ENCODE measurements at regions not wholly inside any gene's neighbourhood (a gene's known extent, or its start where the extent isn't known, plus 50 kb on each side); places are given as distances from the start of the nearest gene placed in this dataset.

DNA sequence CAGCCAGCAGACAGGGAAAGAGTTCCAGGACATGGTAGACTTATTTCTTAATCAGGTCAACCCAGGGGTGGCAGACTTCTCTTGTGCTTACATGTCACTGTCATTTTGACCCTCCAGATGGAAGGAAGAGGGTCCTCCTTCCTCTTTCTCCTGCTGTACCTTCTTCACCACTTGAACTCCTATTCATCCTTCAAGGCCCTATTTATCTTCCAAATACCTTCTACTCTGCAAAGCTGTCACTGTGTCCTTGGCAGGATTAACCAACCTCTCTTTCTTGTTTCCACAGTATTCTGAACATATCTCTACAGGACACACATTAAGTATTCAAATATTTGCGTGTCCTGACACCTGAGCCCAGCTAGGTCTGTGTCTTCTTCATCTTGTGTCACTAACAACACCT, 163.1 kb downstream of the DICER1 start:
- no peak for DNase-seq (ENCODE audit: low spot score)

DNA sequence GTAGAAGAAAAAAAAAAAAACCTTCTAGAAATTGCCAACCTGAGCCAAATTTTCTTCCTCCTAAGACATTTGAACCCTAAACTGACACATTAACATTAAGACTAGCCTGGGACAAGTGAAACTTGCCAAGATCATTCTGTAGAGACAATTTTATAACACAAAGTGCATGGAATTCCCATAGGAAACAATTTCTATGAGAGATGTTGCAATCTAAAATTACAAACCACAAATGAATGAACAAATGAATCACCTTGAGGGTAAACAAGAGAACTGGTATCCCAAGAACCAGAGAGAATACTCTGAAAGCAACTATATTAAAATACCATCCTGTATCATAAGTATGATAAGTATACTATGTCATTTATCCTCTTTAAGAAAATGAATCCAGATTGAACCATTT, 165.3 kb downstream of the DICER1 start:
- DNase-seq (ENCODE audit: low spot score), result no peak

DNA sequence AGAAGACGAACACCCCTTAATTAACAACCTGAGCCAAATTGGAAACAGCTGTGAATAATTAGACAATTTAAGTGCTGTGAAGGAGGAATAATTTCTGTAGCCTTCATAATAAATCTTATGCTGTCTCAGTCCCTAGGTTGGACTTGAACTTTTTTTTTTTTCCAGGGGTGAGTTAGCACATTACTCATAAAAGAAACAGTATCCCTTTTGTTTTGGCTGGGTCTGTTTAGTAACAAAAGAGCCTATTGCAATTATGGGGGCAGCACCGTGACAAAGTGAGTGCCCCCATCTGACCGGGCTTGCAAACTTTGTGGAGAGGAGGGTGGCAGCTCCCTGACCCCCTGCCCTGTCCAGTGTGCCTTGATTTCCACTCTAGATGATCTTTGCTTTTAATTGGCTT, 167.4 kb downstream of the DICER1 start:
- no peak for DNase-seq (ENCODE audit: low spot score)

- no peak for DNase-seq (ENCODE audit: low spot score)
Observed at GRCh38 chr14:94989417-94989816, 167.9 kb downstream of the DICER1 start.

DNA sequence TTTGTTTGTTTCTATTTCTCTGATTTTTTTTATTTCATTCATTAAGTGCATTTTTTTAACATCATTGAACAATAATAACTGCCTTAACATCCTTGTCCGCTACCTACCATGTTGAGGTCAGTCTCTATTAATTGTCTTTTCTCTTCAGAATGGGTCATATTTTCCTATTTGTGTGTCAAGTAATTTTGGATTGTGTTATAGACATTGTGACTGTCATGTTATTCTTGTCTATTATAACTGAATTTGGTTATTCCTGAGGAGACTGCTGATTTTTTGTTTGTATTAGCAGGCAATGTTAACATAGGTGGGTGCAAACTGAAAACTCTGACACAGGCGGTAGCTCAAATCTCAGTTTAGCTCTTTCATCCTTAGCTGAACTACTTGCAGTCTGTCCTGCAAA, 169.9 kb downstream of the DICER1 start:
- no peak for DNase-seq (ENCODE audit: low spot score)

DNA sequence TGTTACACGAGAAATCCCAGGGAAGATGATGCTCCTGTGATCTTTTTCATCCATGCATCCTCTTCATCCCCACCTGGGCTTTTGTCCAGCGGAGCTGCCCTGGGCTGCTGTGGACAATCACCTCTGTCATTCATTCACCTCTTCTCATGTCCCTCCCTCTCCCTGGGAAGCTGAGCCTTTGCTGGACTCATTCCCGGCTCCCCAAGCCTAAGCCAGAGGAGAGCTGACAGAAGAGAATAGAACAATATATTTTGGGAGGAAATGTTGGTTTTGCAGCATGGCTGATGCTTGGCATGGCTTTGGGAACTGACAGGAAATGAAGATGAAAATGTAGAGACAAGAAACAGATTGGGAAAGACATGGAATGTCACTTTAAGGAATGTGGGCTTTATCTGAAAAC, 177.4 kb downstream of the DICER1 start:
- DNase-seq (ENCODE audit: low spot score), result no peak

DNA sequence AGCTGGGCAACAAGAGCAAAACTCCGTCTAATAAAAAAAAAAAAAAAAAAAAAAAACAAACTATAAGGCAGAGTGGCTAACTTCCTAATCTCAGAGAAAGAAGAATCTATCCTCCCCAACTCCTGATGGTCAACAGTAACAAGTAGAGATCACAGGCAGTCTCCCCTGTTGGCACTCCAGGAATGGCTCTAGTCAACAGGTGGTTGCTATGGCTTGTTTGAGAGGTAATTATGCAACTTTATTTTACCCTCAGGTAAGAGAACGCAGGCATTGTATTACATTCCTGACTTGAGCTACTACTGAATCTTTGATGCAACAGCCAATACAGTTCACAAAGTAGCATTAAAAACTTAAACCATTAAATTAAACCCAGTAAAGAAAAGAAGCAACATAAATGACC, 180.3 kb downstream of the DICER1 start:
- no peak for DNase-seq (ENCODE audit: low spot score)

DNA sequence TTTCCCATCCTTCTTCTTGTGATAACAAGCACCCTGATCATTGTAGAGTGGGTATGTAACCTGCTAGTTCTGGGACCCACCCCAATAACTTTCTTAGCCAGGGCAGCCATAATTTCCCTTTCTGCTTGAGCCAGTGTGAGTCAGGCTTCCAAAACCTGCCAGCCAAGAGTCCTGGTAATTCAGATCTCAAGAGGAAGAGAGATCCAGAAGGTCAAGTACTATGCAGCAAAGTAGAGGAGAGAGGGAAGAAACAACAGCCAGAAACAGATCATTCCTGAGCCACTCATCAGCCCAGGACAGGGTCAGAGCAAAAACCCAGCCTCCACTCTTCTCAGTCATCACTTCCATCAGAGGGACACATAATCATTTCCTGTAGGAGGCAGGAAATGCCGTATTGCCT, 182.0 kb downstream of the DICER1 start:
- no peak for DNase-seq (ENCODE audit: low spot score)

DNA sequence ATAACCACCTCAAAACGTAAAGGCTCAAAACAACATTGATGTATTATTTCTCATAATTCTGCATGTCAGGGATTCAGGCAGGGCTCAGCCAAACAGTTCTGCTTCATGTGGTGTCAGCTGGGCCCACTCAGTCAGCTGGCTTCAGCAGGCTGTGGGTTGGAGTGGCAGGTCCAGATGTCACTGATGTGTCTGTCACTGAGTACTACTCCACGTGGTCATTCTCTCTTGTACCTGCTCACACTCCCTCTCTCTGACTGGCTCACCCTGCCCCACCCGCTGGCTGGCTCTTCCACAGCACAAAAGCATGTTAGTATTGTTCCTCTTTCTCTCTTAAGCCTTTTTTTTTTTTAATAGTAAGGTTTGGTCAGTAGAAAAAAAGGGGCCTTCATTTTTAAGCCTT, 182.4 kb downstream of the DICER1 start:
- no peak for DNase-seq (ENCODE audit: low spot score)

- no peak for DNase-seq (ENCODE audit: low spot score)
Observed at GRCh38 chr14:94974422-94974821, 182.9 kb downstream of the DICER1 start.

GRCh38 chr14:94971750-94972149, 185.6 kb downstream of the DICER1 start:
- DNase-seq (ENCODE audit: low spot score), result no peak

GRCh38 chr14:94970941-94971730, 186.2 kb downstream of the DICER1 start:
- DNase-seq (ENCODE audit: low spot score), result no peak

DNA sequence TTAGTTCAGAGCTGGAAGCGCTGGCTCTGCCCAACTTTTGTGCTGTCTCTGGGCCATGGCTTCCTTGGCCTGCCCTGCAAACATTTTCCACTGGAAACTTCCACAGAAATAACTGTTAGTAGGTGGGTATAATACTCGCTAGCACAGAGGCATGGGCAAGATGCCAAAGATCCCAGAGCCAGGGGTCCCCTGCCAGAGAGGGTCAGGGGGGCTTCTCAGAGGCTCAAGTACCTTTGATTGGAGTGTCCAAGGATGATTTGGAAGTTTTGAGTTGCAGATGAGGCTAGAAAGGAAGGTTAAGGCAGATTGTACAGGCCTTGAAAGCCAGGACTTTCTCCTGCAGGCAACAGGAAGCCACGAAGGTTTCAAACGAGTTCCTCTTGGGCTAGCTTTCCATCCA, 187.6 kb downstream of the DICER1 start:
- no peak for DNase-seq (ENCODE audit: low spot score)

DNA sequence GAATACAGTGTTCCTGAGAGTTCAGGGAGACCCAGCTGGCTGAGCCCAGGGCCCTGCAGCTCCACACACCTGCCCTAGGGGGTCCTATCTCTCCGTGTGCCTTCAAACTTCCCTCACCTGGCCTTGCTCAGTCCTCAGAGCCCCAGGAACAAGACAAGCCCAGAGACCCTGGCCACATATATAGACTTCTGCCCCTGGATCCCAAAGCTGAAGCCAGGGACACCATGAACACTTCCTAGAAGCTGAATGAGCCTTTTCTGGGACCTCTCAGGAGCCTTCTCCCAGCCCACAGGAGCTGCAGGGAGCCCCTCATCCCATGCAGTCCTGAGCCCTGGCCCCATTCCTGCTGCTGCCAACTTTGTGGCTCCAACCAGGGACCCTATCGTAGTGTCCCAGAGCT, 190.5 kb downstream of the DICER1 start:
- no peak for DNase-seq (ENCODE audit: low spot score)

DNA sequence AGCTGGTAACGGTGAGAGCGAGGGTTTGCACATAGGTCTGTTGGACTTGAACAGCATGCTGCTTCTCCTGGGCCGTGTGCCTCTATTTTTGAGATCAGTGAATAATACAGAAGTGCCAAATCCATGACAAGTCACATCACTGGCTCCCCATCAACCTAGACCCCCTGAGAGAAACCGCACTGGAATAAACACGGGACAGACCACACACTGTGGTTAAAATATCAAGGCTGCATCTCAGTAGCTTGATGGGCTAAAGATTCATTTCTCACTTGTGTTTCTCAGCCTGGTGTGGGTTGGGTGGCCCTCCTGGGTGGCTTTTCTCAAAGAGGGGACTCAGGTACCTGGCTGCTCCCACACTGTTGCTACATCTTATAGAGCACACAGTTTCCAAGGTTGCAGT, 191.0 kb downstream of the DICER1 start:
- DNase-seq (ENCODE audit: low spot score), result no peak

- DNase-seq (ENCODE audit: low spot score), result no peak
Observed at GRCh38 chr14:94965551-94966313, 191.6 kb downstream of the DICER1 start.

- no peak for DNase-seq (ENCODE audit: low spot score)
Observed at GRCh38 chr14:94964931-94965330, 192.4 kb downstream of the DICER1 start.

- no peak for DNase-seq (ENCODE audit: low spot score)
Observed at GRCh38 chr14:94964181-94964580, 193.1 kb downstream of the DICER1 start.

GRCh38 chr14:94963051-94963450, 193.1 kb upstream of the GSC start:
- DNase-seq (ENCODE audit: low spot score), result no peak

GRCh38 chr14:94962166-94962575, 192.3 kb upstream of the GSC start:
- no peak for DNase-seq (ENCODE audit: low spot score)

- DNase-seq (ENCODE audit: low spot score), result no peak
Observed at GRCh38 chr14:94961386-94962165, 191.7 kb upstream of the GSC start.

DNA sequence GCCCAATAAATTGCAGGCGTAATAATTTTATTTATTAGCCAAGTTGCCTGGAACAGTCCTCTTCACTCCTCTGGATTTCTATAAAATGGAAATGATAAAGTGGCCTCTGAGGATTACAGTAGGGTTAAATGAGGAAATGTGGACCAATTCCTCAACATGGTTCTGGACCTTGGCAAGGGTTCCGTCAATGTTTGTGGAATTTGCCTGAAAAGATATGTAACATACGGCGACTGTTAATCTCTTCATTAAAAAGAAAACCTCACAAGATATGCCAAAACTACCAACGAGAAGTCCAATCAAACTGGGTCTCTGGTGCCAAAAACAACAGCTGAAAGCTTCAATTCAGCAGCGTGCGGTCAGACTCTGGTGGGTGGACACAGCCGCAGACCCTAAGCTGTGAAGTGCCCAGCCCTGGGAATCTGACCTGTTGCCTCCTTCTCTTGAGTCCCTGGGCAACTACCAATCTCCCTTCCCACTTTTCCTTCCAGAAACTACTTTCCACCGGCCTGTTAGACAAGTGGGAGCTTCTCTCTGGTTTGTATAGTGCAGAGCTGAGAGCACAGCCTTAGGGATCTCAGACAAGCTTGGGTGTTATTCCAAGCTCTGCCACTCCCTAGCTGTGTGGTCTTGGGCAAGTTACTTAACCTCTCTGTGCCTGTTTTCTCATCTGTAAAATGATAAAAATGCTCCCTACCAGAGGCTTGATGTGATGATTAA, 190.5 kb upstream of the GSC start:
- DNase-seq (ENCODE audit: low spot score), result no peak
